SK-N-SH treated with all-trans-retinoic acid at 6 μM for 48 hours (cell line): ENCODE measurements at regions not wholly inside any gene's neighbourhood (a gene's known extent, or its start where the extent isn't known, plus 50 kb on each side); places are given as distances from the start of the nearest gene placed in this dataset.

Source experiments
- ATAC-seq: fragments of 200-7000 bp; cut with Tn5 transposase; 3 replicates; pipeline ENCODE4 v1.9.1; 2020; ENCODE audit warnings: mild to moderate bottlenecking, moderate library complexity
- ARNTL ChIP-seq: fragments of 450-650 bp; formaldehyde crosslinking; IDR thresholded peaks from 2 replicates; pipeline ENCODE4 v1.5.0; 2020; ENCODE audit warnings: low read depth, mild to moderate bottlenecking, moderate library complexity, borderline replicate concordance
- CSDC2 ChIP-seq: fragments of 250-450 bp; sonication (Bioruptor Pico); IDR thresholded peaks from 2 replicates; pipeline ENCODE4 v1.5.0; 2020; ENCODE audit warnings: mild to moderate bottlenecking, moderate library complexity
- CSRNP3 ChIP-seq: fragments of 250-450 bp; sonication (Bioruptor Pico); IDR thresholded peaks from 2 replicates; pipeline ENCODE4 v1.5.1; 2021; ENCODE audit warnings: mild to moderate bottlenecking, moderate library complexity
- ESRRG ChIP-seq: fragments of 250-450 bp; sonication (Bioruptor Pico); IDR thresholded peaks from 2 replicates; pipeline ENCODE4 v1.6.1; 2021; ENCODE audit warnings: mild to moderate bottlenecking
- GLIS3 ChIP-seq: fragments of 250-450 bp; sonication (Bioruptor Pico); IDR thresholded peaks from 2 replicates; pipeline ENCODE4 v1.5.0; 2020; ENCODE audit warnings: mild to moderate bottlenecking, moderate library complexity
- OSR1 ChIP-seq: fragments of 250-450 bp; sonication (Bioruptor Pico); IDR thresholded peaks from 2 replicates; pipeline ENCODE4 v1.8.0; 2022; ENCODE audit warnings: moderate library complexity, mild to moderate bottlenecking, inconsistent platforms
- PATZ1 ChIP-seq: fragments of 250-450 bp; sonication (Bioruptor Pico); IDR thresholded peaks from 2 replicates; pipeline ENCODE4 v1.8.0; 2020; ENCODE audit warnings: mild to moderate bottlenecking, moderate library complexity, borderline replicate concordance
- POU6F1 ChIP-seq: fragments of 250-450 bp; sonication (Bioruptor Pico); IDR thresholded peaks from 2 replicates; pipeline ENCODE4 v1.8.0; 2021; ENCODE audit warnings: low read depth, mild to moderate bottlenecking, moderate library complexity, borderline replicate concordance
- PPARA ChIP-seq: fragments of 250-450 bp; sonication (Bioruptor Pico); IDR thresholded peaks from 2 replicates; pipeline ENCODE4 v1.5.0; 2020; ENCODE audit warnings: mild to moderate bottlenecking, borderline replicate concordance
- SNAI2 ChIP-seq: fragments of 250-450 bp; sonication (Bioruptor Pico); IDR thresholded peaks from 2 replicates; pipeline ENCODE4 v1.5.0; 2020; ENCODE audit warnings: mild to moderate bottlenecking, moderate library complexity
- TCF4 ChIP-seq: fragments of 250-450 bp; sonication (Bioruptor Pico); IDR thresholded peaks from 2 replicates; pipeline ENCODE4 v1.8.0; 2021; ENCODE audit warnings: mild to moderate bottlenecking, moderate library complexity, borderline replicate concordance
- TOX ChIP-seq: fragments of 250-450 bp; sonication (Bioruptor Pico); IDR thresholded peaks from 2 replicates; pipeline ENCODE4 v1.8.0; 2021; ENCODE audit warnings: mild to moderate bottlenecking, moderate library complexity, borderline replicate concordance
- ZC3H10 ChIP-seq: fragments of 250-450 bp; sonication (Bioruptor Pico); IDR thresholded peaks from 2 replicates; pipeline ENCODE4 v1.5.1; 2021; ENCODE audit warnings: mild to moderate bottlenecking, moderate library complexity
- ZFP30 ChIP-seq: fragments of 450-650 bp; formaldehyde crosslinking; IDR thresholded peaks from 2 replicates; pipeline ENCODE4 v1.5.0; 2022; ENCODE audit warnings: mild to moderate bottlenecking, moderate library complexity
- ZNF565 ChIP-seq: fragments of 450-650 bp; formaldehyde crosslinking; conservative IDR thresholded peaks from 2 replicates; pipeline ENCODE4 v1.5.0; 2020; ENCODE audit warnings: low read depth, mild to moderate bottlenecking, moderate library complexity
- ZNF8 ChIP-seq: fragments of 450-650 bp; formaldehyde crosslinking; IDR thresholded peaks from 2 replicates; pipeline ENCODE4 v1.5.0; 2020; ENCODE audit warnings: mild to moderate bottlenecking, moderate library complexity

- no peak for ATAC-seq
- TF ChIP-seq TOX (CRISPR knock-in tag) (no peak), CSRNP3 (CRISPR knock-in tag) (no peak), ARNTL (CRISPR knock-in tag) (no peak), ZC3H10 (CRISPR knock-in tag) (no peak), ZNF565 (CRISPR knock-in tag) (no peak), TCF4 (CRISPR knock-in tag) (no peak), ZFP30 (CRISPR knock-in tag) (no peak), ZNF8 (no peak), PPARA (no peak), PATZ1 (no peak)
- TF ChIP-seq, all 23 proteins: peak for 0
Observed at GRCh38 chr10:62690703-62691102, 113.8 kb upstream of the ADO start.

GRCh38 chr10:62691336-62691735 lies 113.2 kb upstream of the ADO start:
- ATAC-seq: no peak
- TF ChIP-seq OSR1 (CRISPR knock-in tag): no peak
- no peak for TF ChIP-seq CSRNP3 (CRISPR knock-in tag)
- no peak for TF ChIP-seq GLIS3 (CRISPR knock-in tag)
- TF ChIP-seq CSDC2 (CRISPR knock-in tag): no peak
- TF ChIP-seq ZC3H10 (CRISPR knock-in tag): no peak
- no peak for TF ChIP-seq ARNTL (CRISPR knock-in tag)
- TF ChIP-seq PATZ1: no peak

- TF ChIP-seq TOX (CRISPR knock-in tag): no peak
- no peak for TF ChIP-seq SNAI2 (CRISPR knock-in tag)
- TF ChIP-seq PPARA: no peak
- no peak for TF ChIP-seq ESRRG
- no peak for TF ChIP-seq ZFP30 (CRISPR knock-in tag)
- TF ChIP-seq CSRNP3 (CRISPR knock-in tag): no peak
- no peak for TF ChIP-seq POU6F1 (CRISPR knock-in tag)
- TF ChIP-seq ARNTL (CRISPR knock-in tag): no peak
- ATAC-seq: no peak
Observed at GRCh38 chr10:62692085-62692484, 112.4 kb upstream of the ADO start.

- no peak for ATAC-seq
Observed at GRCh38 chr10:62693306-62693705, 111.2 kb upstream of the ADO start.

More at GRCh38 chr10:62693306-62693705, 111.2 kb upstream of the ADO start:
- TF ChIP-seq PATZ1: no peak
